ENCODE measurements at regions not wholly inside any gene's neighbourhood (a gene's known extent, or its start where the extent isn't known, plus 50 kb on each side); places are given as distances from the start of the nearest gene placed in this dataset.
"Not testable (repeated sequence)": the region's sequence is repeated elsewhere in the genome, so short reads cannot be mapped to it uniquely, and the experiment has no call there.

DNA sequence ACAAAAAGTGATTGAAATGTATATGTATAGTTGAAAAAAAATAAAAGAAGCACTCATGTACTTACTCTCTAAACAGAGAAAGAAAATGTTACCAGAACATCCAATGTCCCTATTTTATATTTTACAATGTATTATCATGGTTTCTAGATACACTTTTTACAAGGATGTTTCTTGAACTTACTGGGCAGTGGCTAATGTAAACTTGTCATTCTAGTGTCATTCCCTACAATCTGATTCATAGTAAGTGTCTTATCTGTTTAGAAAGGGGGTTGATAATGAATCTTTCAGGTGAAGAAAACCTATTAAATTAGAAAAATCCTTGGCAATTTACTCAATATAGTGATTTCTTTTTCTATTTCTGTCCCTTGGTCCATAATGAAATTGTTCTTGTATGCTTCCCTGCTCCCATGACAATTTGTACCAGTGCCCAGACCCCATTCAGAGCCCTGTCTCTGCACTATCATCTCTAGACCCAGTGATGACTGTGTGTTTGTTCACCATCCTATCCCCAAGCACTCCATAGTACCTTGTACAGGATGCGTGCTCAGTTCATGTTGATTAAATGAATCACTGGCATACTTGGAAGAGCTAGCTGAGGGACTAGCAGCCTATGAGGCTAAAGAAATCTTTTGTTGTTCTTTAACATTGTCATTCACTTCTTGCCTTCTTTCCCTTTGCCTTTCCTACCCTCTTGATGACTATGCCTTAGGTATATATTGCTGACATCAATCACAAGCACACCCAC lies 101.2 kb downstream of the HMHB1 start:
- no peak for DNase-seq

GRCh38 chr5:143914756-143915155 lies 102.8 kb downstream of the HMHB1 start:
- DNase-seq = no peak

DNA sequence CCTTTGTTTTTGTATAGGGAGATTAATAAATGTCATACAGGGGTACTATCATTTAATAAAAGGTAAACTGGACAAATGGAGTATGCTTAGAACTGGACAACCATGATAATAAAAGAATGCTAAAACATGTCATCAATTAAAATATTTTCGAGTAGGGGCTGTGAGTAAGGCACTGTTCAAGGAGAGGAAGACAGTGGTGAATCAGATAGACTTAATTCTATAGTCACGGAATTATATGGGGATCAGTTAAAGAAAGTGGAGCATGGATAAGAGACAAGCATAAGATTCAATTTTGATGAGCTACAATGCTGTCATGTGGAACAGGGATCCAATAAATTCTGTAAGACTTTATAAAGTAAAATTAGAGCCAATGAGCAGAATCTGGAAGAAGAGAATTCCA lies 104.5 kb downstream of the HMHB1 start:
- DNase-seq = no peak

DNA sequence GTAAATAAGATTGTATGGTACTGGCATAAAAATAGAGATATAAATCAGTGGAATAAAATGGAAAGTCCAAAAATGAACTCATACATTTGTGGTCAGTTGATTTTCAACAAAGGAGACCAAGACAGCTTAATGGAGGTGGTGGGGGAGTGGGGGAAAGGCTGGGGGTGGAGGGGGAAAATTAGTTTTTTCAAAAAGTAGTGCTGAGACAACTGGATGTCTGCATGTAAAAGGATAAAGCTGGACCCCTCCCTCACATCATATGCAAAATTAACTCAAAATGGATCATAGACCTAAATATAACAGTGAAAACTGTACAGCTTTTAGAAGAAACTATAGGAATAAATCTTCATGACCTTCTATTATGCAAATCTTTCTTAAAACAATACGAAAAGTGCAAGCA lies 107.0 kb downstream of the HMHB1 start:
- DNase-seq = no peak

GRCh38 chr5:143920772-143921171 lies 108.8 kb downstream of the HMHB1 start:
- no peak for DNase-seq

GRCh38 chr5:143921525-143922311 lies 109.8 kb downstream of the HMHB1 start:
- DNase-seq = no peak

GRCh38 chr5:143922718-143923117 lies 110.8 kb downstream of the HMHB1 start:
- no peak for DNase-seq

- DNase-seq = no peak
Measured at GRCh38 chr5:143923634-143924266, 111.8 kb downstream of the HMHB1 start.

- no peak for DNase-seq
Measured at GRCh38 chr5:143924311-143924978, 112.5 kb downstream of the HMHB1 start.

DNA sequence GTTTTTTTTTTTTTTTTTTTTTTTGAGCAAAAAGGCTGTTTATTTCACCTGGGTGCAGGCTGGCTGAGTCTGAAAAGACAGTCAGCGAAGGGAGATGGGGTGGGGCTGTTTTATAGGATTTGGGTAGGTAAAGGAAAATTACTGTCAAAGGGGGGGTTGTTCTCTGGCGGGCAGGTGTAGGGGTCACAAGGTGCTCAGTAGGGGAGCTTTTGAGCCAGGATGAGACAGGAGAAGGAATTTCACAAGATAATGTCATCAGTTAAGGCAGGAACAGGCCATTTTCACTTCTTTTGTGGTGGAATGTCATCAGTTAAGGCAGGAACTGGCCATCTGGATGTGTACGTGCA lies 113.0 kb downstream of the HMHB1 start:
- DNase-seq = not testable (repeated sequence)

GRCh38 chr5:143929486-143929885 lies 117.5 kb downstream of the HMHB1 start:
- DNase-seq = no peak

GRCh38 chr5:143930561-143930960 lies 118.6 kb downstream of the HMHB1 start:
- no peak for DNase-seq

GRCh38 chr5:143931476-143931875 lies 119.5 kb downstream of the HMHB1 start:
- DNase-seq = peak; percentile 4

GRCh38 chr5:143931986-143932385 lies 120.0 kb downstream of the HMHB1 start:
- no peak for DNase-seq

- DNase-seq = no peak
Measured at GRCh38 chr5:143932584-143932983, 120.6 kb downstream of the HMHB1 start.

DNA sequence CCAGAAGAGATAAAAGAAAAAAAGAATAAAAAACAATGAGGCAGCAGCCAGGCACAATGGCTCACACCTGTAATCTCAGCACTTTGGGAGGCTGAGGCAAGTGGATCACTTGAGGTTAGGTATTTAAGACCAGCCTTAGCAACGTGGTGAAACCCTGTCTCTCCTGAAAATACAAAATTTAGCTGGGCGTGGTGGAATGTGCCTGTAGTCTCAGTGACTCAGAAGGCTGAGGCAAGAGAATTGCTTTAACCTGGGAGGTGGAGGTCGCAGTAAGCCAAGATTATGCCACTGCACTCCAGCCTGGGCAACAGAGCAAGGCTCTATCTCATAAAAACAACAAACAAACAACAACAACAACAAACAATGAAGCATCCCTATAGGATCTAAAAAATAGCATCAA lies 121.5 kb downstream of the HMHB1 start:
- DNase-seq = no peak

- DNase-seq = no peak
Measured at GRCh38 chr5:143934821-143935220, 122.9 kb downstream of the HMHB1 start.

GRCh38 chr5:143938230-143938629 lies 126.3 kb downstream of the HMHB1 start:
- DNase-seq = no peak

DNA sequence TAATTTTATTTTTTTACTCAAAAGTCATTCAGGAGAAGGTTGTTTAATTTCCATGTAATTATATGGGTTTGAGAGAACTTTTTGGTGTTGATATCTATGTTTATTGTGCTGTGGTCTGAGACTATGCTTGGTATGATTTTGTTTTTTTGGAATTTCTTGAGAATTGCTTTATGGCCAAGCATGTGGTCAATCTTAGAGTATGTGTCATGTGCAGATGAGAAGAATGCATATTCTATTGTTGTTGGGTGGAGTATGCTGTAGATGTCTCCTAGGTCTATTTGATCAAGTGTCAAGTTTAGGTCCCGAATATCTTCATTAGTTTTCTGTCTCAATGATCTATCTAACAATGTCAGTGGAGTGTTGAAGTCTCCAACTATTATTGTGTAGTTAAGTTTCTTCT lies 134.9 kb downstream of the HMHB1 start:
- no peak for DNase-seq

DNA sequence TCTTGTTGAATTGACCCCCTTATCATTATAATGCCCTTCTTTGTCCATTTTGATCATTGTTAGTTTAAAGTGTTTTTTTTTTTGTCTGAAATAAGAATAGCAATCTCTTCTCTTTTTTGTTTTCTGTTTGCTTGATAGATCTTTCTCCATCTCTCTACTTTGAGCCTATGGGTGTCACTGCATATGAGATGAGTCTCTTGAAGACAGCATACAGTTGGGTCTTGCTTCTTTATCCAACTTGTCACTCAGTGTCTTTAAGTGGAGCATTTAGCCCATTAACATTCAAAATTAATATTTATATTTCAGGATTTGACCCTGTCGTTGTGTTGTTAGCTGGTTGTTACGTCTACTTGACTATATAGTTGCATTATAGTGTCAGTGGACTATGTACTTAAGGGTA lies 135.4 kb downstream of the HMHB1 start:
- DNase-seq = no peak

GRCh38 chr5:143952809-143953208 lies 140.8 kb downstream of the HMHB1 start:
- DNase-seq = no peak

DNA sequence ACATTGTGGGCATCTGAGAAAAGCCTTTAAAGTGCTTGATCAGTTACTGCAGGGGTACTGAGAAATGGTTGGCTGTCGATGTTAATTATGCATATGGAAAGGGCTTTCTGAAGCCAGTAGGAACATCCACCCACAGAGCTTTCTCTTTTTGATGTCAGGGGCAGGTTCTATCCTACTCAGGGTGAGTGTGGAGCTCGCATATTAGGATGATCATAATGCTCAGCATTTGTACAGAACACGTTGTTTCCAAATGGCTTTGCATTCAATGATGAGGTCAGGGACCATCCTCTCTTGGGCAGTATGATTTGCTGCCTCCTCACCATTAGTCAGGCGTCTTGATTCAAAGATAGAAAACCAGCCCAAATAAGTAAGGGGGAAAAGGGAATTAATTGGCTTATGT lies 141.9 kb downstream of the HMHB1 start:
- no peak for DNase-seq

GRCh38 chr5:143955141-143955540 lies 143.2 kb downstream of the HMHB1 start:
- DNase-seq = no peak

DNA sequence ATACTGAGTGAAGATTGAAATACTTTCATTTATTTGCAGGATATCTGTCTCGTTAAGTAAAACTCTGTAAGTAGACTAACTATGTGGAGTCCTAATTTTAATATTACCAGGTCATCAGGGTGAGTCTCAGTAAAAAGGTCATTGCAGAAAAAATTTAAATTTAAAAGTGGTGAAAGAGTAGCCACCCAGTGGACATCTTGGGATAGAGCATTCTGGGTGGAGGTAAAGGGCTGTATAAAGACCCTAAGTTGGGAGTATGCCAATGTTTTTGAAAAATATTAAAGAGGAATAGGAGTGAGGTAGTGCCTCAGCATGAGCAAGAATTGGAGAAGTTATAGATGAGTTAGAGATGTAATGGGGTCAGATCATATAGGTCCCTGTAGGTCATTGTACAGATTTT lies 145.5 kb downstream of the HMHB1 start:
- no peak for DNase-seq

Measured in NCI-H1694 treated with DMSO at 0.1 percent for 48 hours (cell line).